GM03348 (cell line): ENCODE measurements at regions not wholly inside any gene's neighbourhood (a gene's known extent, or its start where the extent isn't known, plus 50 kb on each side); places are given as distances from the start of the nearest gene placed in this dataset.
"Not testable (repeated sequence)": the region's sequence is repeated elsewhere in the genome, so short reads cannot be mapped to it uniquely, and the experiment has no call there.

Experiments
- DNase-seq: peaks from one replicate; pipeline ENCODE4 v3.0.0; 2012; ENCODE audit warnings: low spot score

GRCh38 chr13:112223929-112224328 lies 152.2 kb upstream of the SPACA7 start:
- DNase-seq = not testable (repeated sequence)

DNA sequence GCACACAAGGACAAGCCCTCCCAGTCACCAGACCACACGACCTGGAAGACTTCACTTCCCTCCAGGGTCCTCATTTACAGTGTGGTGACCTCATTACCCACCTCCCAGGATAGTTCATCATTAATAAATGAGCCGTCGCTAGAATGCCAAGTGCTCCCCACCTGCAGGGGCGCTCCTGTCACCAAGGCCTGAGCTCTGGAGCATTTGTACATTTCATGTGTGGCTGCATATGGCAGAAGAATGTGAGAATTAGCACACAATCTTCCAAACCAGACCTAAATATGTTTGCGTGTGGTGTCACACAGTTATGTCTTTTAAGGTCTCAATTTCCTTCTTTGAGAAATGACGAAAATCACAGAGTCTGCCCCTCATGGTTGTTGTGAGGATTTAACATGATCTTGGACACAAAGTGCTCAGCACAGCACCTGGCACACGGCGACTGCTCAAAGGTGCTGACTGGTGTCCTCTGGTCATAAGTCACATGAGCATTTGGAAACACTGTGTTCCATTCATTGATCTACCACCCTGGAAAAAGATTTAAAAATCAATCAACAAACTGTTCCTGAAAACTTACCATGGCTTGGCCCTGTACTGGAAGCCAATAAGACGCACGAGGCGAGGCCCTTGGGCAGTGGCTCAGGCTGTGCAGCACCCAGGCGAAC lies 150.6 kb upstream of the SPACA7 start:
- no peak for DNase-seq

- no peak for DNase-seq
These were observed 149.7 kb upstream of the SPACA7 start for GRCh38 chr13:112226320-112227002.

GRCh38 chr13:112227031-112227430 lies 149.1 kb upstream of the SPACA7 start:
- DNase-seq = no peak

- no peak for DNase-seq
These were observed 146.7 kb upstream of the SPACA7 start for GRCh38 chr13:112229445-112229844.

DNA sequence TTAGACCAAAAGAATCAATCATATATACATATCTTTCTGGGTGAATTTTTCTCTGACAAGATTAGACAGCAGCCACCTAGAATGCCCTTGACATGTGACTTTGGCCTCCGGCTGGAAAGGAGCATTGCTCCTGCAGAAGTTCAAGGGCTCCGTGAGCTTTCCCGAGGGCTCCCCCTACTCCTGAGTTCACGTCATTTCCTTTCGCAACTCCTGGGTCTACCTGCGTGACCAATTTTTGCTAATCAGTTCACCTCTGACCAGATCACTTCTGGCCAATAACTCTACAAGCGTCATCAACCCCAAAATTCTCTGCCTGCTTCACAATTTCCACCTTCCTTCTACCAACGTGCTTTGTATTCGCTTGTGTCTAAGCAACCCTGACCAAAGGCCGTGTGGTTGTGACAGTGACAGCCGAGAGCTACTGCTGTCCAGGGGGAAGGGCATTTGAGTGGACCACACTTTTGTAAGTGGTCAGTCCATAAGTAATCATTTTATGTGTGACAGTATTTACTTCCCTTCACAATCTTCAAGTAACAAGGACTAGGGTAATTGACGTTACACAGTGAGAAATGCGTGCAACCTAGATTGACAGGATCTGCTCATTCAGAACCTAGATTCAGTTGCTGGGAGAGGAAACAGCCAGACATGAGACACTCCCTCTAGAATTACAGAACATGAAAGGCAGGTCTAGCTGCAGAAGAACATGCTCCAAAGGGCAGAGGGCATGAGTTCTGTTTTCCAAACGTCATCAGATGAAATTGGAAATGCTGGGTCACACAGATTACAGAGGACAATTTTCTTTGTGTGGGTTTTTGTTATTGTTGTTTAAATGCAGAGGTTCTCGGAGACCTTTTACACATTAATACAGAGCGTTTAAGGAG lies 145.9 kb upstream of the SPACA7 start:
- DNase-seq = no peak

DNA sequence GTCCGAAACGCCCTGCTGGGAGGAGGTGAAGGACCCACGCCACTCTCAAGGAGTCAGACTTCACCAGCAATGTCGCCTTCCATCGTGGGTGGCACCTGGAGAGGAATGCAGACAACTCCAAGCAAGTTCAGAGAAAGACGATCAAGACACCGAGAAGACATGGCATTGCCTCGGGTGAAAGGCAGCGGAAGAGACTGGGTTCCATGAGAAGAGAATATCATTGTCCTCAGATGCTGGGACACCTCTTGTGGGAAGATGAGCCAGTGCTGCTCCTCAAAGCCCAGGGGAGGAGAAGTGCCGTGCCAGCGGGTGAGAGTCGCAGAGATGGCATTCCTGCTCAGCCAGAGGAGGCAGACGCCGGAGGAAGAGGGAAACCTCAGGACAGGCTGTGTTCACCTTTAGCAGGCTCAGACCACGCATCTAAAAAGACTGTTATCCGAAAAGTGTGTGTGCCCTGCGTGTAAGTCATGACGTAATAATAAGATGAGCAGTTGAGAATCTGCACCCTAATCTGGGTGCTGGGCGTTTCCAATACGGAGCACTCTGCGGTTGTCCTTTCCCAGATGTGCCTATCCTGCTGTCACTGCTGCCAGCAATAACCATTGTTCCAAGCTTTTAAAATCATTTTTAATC lies 144.6 kb upstream of the SPACA7 start:
- DNase-seq = no peak

DNA sequence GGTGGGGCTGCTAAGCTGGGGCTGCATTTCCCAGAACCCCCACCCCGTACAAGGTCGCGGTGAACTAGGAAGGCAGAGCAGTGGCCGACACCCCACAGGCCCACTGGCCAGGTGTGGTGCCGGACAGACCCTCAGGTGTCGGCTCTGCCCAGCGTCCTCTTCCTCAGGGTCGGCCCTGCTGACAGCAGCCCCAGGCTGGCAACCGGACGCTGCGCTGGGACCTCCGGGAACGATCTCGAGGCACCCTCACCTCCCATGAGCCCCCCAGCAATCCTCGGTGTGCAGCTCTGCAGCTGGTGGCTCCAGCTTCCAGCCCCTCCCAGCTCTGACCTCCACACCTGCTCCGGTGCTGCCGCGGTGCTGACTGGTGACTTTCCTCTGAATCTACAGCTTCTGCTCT lies 142.9 kb upstream of the SPACA7 start:
- no peak for DNase-seq

- no peak for DNase-seq
These were observed 142.4 kb upstream of the SPACA7 start for GRCh38 chr13:112233716-112234115.

DNA sequence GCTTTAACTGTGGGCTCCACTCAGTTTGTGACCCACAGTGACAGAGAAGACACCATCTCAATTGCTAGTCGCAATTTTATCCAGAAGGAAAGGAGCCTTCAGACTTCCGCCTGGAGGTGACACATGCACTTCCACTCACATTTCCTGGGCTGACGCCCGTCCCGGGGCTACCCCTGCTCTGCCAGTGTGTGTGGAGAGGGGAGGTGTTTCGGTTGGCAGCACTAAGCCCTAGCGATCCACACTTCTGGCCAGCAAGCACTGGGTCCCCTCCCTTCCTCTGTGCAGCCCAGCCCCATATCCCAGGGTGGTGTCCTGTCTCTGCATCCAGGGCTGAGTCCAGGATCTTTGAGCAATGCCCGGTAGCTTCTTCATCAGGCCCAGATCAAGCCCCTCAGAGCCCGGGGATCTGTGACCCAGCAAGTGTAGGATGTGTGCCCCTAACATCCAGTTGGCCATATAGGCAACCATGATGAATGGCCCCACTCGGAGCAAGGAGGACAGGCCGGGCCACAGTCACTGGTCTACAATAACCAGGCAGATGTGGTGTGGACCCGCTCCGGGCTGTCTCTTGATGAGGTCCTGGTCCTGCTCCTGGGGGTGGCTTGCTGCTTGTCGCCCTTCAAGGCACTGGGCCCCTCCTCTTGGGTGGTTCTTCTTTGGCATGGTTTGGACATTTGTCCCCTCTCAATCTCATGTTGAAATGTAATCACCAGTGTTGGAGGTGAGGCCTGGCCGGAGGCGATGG lies 141.9 kb upstream of the SPACA7 start:
- DNase-seq = no peak

DNA sequence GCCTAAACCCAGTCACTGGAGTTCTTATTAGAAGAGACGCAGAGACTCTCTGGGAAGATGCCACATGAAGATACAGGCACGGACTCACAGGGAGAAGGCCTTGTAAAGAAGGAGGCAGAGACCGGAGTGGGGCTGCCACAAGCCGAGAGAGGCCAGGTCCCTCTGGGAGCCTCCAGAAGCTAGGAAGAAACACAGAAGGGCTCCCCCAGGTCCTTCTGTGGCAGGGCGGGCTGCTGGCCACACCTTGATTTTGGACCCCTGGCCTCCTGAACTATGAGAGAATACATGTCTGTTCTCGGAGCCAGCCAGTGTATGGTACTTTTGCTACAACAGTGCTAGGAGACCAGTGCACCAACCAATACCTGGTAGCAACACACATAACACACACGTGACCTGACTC lies 140.1 kb upstream of the SPACA7 start:
- DNase-seq = no peak

GRCh38 chr13:112236539-112237197 lies 139.5 kb upstream of the SPACA7 start:
- DNase-seq = no peak

- DNase-seq = no peak
These were observed 137.6 kb upstream of the SPACA7 start for GRCh38 chr13:112238436-112238995.

DNA sequence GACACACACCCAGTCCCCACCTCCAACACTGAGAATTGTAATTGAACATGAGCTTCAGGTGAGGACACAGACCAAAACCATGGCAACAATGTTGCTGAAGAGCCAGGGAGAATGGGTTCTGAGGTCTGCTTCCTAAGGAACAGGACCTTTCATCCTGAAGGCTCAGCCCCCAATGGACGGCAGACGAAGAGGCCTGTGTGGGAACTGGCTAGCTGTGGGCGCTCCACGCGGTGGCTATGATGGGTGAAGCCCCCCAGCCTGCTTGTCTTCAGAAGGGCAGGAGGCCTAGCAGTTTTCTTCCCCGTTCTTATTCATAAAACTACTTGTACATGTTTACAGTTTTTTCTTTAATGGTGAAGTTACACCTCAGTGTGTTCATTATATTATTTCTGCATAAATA lies 136.1 kb upstream of the SPACA7 start:
- no peak for DNase-seq

GRCh38 chr13:112241288-112241687 lies 134.9 kb upstream of the SPACA7 start:
- no peak for DNase-seq

- no peak for DNase-seq
These were observed 133.4 kb upstream of the SPACA7 start for GRCh38 chr13:112242777-112243176.

DNA sequence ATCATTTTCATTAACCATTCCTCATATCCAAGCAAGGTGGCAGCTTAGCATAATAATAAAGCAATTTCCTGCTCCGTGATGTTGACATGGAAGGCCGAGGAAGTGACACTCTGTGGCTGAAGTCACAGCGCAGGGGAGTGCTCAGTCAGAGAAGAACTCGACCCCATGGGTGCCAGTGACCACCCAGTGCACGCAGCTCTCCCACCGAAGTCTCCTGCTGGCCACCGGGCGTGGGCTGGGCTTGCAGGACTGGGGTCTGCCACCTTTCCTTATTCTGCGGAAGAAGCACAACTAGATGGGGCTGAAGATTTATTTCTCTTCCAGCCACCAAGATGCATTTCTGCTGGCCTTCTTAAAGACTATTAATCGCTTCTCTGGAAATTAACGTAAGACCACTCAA lies 132.1 kb upstream of the SPACA7 start:
- DNase-seq = no peak

DNA sequence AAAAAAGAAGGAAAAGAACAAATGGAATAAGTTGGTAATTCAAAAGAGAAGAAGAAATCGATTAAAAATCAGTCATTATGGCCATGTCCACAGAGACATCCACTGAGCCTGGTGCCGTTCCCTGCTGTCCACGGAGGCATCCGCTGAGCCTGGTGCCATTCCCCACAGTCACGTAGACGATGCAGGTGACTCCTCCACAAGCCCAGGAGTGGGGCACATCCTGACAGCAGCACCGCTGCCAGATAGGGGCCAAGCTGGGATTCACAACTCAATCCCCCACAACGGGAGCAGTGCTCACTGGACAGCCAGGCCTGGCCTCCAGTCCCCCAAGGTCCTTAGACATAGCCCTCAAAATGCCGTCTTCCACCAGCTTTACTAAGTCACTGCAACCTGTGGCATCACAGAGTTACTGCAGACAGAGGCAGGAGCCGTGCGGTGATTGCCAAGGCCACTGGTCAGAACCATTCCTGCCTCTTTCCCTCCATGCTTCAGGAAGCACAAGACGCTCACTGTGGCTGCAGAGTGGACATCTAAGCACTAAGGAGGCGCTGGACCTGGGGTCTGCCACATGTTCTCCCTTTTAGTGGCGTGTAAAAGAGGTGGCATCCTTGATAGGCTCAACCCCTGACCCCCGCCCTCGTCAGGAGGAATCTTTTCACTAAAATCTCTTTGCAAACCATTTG lies 131.5 kb upstream of the SPACA7 start:
- no peak for DNase-seq

- DNase-seq = no peak
These were observed 130.9 kb upstream of the SPACA7 start for GRCh38 chr13:112245179-112245724.

GRCh38 chr13:112245989-112246388 lies 130.2 kb upstream of the SPACA7 start:
- DNase-seq = no peak
